Fibroblast of lung (primary cell): ENCODE measurements at regions not wholly inside any gene's neighbourhood (a gene's known extent, or its start where the extent isn't known, plus 50 kb on each side); places are given as distances from the start of the nearest gene placed in this dataset.

Experiments used
- DNase-seq, 2 donors: peaks; one replicate each; pipeline versions ENCODE4 v3.0.0 to v3.0.0-alpha.2; 2010; ENCODE audit warnings: low read depth in 2 of 2
- H2AFZ ChIP-seq: 2 replicates; pipeline ENCODE4 v1.5.1; 2012; ENCODE audit warnings: low read length, control low read depth, inconsistent platforms
- H3K27ac ChIP-seq: 2 replicates; pipeline ENCODE4 v1.5.1; 2011; ENCODE audit warnings: low read length, control low read depth; ENCODE audit not compliant: insufficient read depth
- H3K27me3 ChIP-seq: 2 replicates; pipeline ENCODE4 v1.5.1; 2011; ENCODE audit warnings: mild to moderate bottlenecking, low read length; ENCODE audit not compliant: control insufficient read depth, insufficient read depth
- H3K36me3 ChIP-seq: 2 replicates; pipeline ENCODE4 v1.5.1; 2011; ENCODE audit warnings: low read length; ENCODE audit not compliant: control insufficient read depth, insufficient read depth
- H3K4me1 ChIP-seq: 2 replicates; pipeline ENCODE4 v1.5.1; 2011; ENCODE audit warnings: low read length; ENCODE audit not compliant: control insufficient read depth, insufficient read depth; ENCODE audit errors: extremely low read depth
- H3K4me2 ChIP-seq: 2 replicates; pipeline ENCODE4 v1.5.1; 2011; ENCODE audit warnings: low read length, control low read depth; ENCODE audit not compliant: insufficient read depth; ENCODE audit errors: extremely low read depth
- H3K4me3 ChIP-seq, 4 experiments: fragments of 200-600 bp in 1 of 4; sonication (generic) in 1 of 4; replicated peaks in 1 of 4; 2 replicates each; pipeline ENCODE4 v1.5.1; 2011 to 2016; ENCODE audit warnings: low read length in 4 of 4, low read depth in 3 of 4, mild to moderate bottlenecking in 3 of 4, control low read depth in 2 of 4, inconsistent platforms in 1 of 4, mixed read lengths in 1 of 4; ENCODE audit not compliant: insufficient read depth in 1 of 4; ENCODE audit errors: control extremely low read depth in 1 of 4
- H3K79me2 ChIP-seq: 2 replicates; pipeline ENCODE4 v1.5.1; 2012; ENCODE audit warnings: mild to moderate bottlenecking, low read length, inconsistent platforms; ENCODE audit not compliant: control insufficient read depth, insufficient read depth
- H3K9ac ChIP-seq: 2 replicates; pipeline ENCODE4 v1.5.1; 2011; ENCODE audit warnings: mild to moderate bottlenecking, low read length, control low read depth; ENCODE audit not compliant: insufficient read depth
- H3K9me3 ChIP-seq: 2 replicates; pipeline ENCODE4 v1.5.1; 2012; ENCODE audit warnings: low read depth, low read length; ENCODE audit not compliant: control insufficient read depth, insufficient read depth
- H4K20me1 ChIP-seq: 2 replicates; pipeline ENCODE4 v1.5.1; 2011; ENCODE audit warnings: low read length; ENCODE audit not compliant: control insufficient read depth, insufficient read depth; ENCODE audit errors: extremely low read depth
- EZH2 ChIP-seq: IDR thresholded peaks from 2 replicates; pipeline ENCODE4 v1.5.1; 2012; ENCODE audit warnings: low read length, control low read depth, mild to moderate bottlenecking; ENCODE audit errors: missing control alignments
- TF ChIP-seq, protein P1 (sequence below), 2 donors: IDR thresholded peaks in 1 of 2; conservative IDR thresholded peaks in 1 of 2; 1 replicate in 1 of 2; 2 replicates in 1 of 2; pipeline ENCODE4 v1.5.1; 2011 to 2012; ENCODE audit warnings: low read length in 2 of 2, control low read depth in 1 of 2, inconsistent platforms in 1 of 2, low read depth in 1 of 2, mild to moderate bottlenecking in 1 of 2

DNA sequence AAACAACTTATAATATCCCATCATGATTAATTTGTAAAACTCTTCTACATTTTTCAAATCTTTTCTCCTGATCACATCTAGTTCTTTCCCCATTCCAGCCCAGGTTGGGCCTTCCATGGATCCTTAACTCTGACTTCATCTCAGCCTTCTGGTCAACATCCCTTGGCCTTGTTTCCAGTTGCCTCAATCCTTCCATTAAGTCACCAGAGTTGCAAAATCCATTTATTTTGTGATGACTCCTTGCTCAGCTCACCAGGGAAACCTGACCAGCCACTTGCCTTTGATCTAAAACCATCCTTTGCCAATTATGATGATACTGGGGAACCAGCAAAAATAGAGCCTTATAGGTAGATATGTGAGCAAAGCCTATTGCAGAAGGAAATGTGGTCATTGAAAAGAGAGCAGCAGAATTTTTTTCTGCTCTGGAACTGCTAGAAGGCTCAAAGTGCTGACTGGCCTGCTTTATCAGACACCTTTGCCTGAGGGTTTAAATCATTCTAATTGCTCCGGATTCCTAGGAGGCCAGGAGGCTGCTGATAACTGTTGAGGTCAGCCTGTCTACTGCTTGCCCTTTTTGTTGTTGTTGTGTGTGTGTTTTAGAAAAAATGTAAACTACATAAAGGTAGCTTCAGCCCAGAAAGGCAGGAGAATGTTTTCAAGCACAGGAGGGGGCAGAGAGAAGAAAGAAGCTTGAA, 512.2 kb upstream of the GRIA1 start:
- no peaks in the 10 kb centered on the region for H3K9me3 ChIP-seq
- no peak overlapping the region for H3K4me2 ChIP-seq
- no peaks in the 10 kb centered on the region for H3K36me3 ChIP-seq
- TF ChIP-seq EZH2 = no peak
- TF ChIP-seq, protein P1, sequence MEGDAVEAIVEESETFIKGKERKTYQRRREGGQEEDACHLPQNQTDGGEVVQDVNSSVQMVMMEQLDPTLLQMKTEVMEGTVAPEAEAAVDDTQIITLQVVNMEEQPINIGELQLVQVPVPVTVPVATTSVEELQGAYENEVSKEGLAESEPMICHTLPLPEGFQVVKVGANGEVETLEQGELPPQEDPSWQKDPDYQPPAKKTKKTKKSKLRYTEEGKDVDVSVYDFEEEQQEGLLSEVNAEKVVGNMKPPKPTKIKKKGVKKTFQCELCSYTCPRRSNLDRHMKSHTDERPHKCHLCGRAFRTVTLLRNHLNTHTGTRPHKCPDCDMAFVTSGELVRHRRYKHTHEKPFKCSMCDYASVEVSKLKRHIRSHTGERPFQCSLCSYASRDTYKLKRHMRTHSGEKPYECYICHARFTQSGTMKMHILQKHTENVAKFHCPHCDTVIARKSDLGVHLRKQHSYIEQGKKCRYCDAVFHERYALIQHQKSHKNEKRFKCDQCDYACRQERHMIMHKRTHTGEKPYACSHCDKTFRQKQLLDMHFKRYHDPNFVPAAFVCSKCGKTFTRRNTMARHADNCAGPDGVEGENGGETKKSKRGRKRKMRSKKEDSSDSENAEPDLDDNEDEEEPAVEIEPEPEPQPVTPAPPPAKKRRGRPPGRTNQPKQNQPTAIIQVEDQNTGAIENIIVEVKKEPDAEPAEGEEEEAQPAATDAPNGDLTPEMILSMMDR (conservative IDR thresholded peaks at IDR 0.05 in 1 of 2, IDR thresholded peaks at IDR 0.05 in 1 of 2; ENCODE audit: low read depth in 1 of 2, low read length in 2 of 2) = no peak
- H3K4me3 ChIP-seq = no peak overlapping the region
- H3K27me3 ChIP-seq = no peaks in the 10 kb centered on the region
- H3K4me1 ChIP-seq = no peaks in the 10 kb centered on the region
- H3K27ac ChIP-seq = no peak overlapping the region
- no peaks in the 10 kb centered on the region for H4K20me1 ChIP-seq
- no peaks in the 10 kb centered on the region for H3K79me2 ChIP-seq
- no peak for DNase-seq
- H2AFZ ChIP-seq = no peak overlapping the region
- no peak overlapping the region for H3K9ac ChIP-seq

DNA sequence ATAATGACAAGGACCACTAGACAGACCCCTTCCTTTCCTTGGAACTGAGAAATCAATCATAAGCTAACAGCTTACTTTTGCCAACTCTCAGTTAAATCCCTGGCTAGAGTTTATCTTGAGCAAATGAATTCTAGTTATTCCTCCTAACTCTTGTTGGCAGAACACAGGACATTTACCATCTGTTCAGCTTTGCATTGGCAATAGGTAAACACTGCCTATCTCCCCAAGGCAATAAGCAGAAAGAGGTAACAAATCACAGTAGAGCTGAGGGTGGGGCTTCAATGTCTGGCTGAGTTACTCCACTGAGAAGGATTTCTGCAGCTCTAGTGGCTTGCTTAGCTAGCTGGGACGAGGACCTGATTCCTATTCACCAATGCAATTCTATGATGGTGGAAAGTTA, 503.3 kb upstream of the GRIA1 start:
- no peak overlapping the region for H3K9ac ChIP-seq
- H3K4me3 ChIP-seq = no peak overlapping the region
- no peaks in the 10 kb centered on the region for H4K20me1 ChIP-seq
- no peak for TF ChIP-seq EZH2
- TF ChIP-seq, protein P1 (conservative IDR thresholded peaks at IDR 0.05 in 1 of 2, IDR thresholded peaks at IDR 0.05 in 1 of 2; ENCODE audit: low read depth in 1 of 2, low read length in 2 of 2) = no peak
- no peaks in the 10 kb centered on the region for H3K4me1 ChIP-seq
- H3K4me2 ChIP-seq = no peak overlapping the region
- H3K79me2 ChIP-seq = no peaks in the 10 kb centered on the region
- no peaks in the 10 kb centered on the region for H3K36me3 ChIP-seq
- DNase-seq = no peak
- H3K27ac ChIP-seq = no peak overlapping the region
- no peaks in the 10 kb centered on the region for H3K27me3 ChIP-seq
- H2AFZ ChIP-seq = no peak overlapping the region
- H3K9me3 ChIP-seq = no peaks in the 10 kb centered on the region

DNA sequence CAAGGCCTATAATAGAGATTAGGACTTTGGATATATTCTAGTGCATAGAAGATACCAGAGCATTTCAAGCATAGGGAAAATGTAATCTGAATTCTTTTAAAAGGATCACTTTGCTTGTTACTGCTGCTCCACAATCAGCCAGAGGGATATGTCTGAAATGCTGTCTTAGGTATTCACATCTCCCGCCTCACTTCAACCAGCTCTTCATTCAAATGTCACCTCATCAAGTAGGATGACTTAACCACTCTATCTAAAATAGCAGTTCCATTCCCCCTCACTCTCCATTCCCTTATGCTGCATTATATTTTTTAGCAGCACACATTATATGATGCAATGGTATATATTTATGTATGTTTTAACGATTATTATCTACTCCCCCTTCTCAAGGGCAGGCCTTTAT, 500.3 kb upstream of the GRIA1 start:
- Histone ChIP-seq H3K9ac (no peak overlapping the region), H3K27ac (no peak overlapping the region), H3K9me3 (no peaks in the 10 kb centered on the region), H3K79me2 (no peaks in the 10 kb centered on the region), H3K4me2 (no peak overlapping the region), H3K36me3 (no peaks in the 10 kb centered on the region), H3K4me1 (no peaks in the 10 kb centered on the region), H4K20me1 (no peaks in the 10 kb centered on the region), H3K4me3 (no peak overlapping the region), H3K27me3 (no peaks in the 10 kb centered on the region), H2AFZ (no peak overlapping the region)
- no peak for TF ChIP-seq EZH2
- TF ChIP-seq, protein P1 (conservative IDR thresholded peaks at IDR 0.05 in 1 of 2, IDR thresholded peaks at IDR 0.05 in 1 of 2; ENCODE audit: low read depth in 1 of 2, low read length in 2 of 2) = no peak
- DNase-seq = no peak
